GM21825 (cell line): ENCODE measurements at regions not wholly inside any gene's neighbourhood (a gene's known extent, or its start where the extent isn't known, plus 50 kb on each side); places are given as distances from the start of the nearest gene placed in this dataset.
A peak's percentile ranks its signal among the peaks of the same experiment; 100 is the strongest.

Experiments
- ATAC-seq: cut with Tn5 transposase; IDR thresholded peaks from one replicate; pipeline ENCODE4 v1.9.1; 2021; ENCODE audit warnings: mild to moderate bottlenecking, moderate library complexity; ENCODE audit not compliant: unreplicated experiment

GRCh38 chr2:41919135-41919534 lies 128.7 kb upstream of the PKDCC start:
- no peak for ATAC-seq

- no peak for ATAC-seq
Observed at GRCh38 chr2:41920181-41920580, 127.6 kb upstream of the PKDCC start.

GRCh38 chr2:41920812-41921211 lies 127.0 kb upstream of the PKDCC start:
- ATAC-seq = no peak

GRCh38 chr2:41922177-41922576 lies 125.6 kb upstream of the PKDCC start:
- no peak for ATAC-seq

- ATAC-seq = no peak
Observed at GRCh38 chr2:41923156-41923786, 124.5 kb upstream of the PKDCC start.

GRCh38 chr2:41924024-41924423 lies 123.8 kb upstream of the PKDCC start:
- ATAC-seq = no peak

GRCh38 chr2:41924709-41925408 lies 123.0 kb upstream of the PKDCC start:
- no peak for ATAC-seq

GRCh38 chr2:41925712-41926111 lies 122.1 kb upstream of the PKDCC start:
- no peak for ATAC-seq

- ATAC-seq = no peak
Observed at GRCh38 chr2:41926614-41927580, 120.9 kb upstream of the PKDCC start.

- no peak for ATAC-seq
Observed at GRCh38 chr2:41927581-41928264, 120.1 kb upstream of the PKDCC start.

GRCh38 chr2:41928526-41928925 lies 119.3 kb upstream of the PKDCC start:
- ATAC-seq = no peak

GRCh38 chr2:41930807-41931566 lies 116.8 kb upstream of the PKDCC start:
- ATAC-seq = peak; percentile 57

GRCh38 chr2:41932241-41933045 lies 115.4 kb upstream of the PKDCC start:
- ATAC-seq = no peak

- no peak for ATAC-seq
Observed at GRCh38 chr2:41933046-41933420, 114.8 kb upstream of the PKDCC start.

GRCh38 chr2:41933585-41934320 lies 114.1 kb upstream of the PKDCC start:
- ATAC-seq = no peak

- no peak for ATAC-seq
Observed at GRCh38 chr2:41934329-41934958, 113.4 kb upstream of the PKDCC start.

- ATAC-seq = no peak
Observed at GRCh38 chr2:41935002-41935401, 112.8 kb upstream of the PKDCC start.

GRCh38 chr2:41935825-41936224 lies 112.0 kb upstream of the PKDCC start:
- ATAC-seq = no peak
